ENCODE measurements at regions not wholly inside any gene's neighbourhood (a gene's known extent, or its start where the extent isn't known, plus 50 kb on each side); places are given as distances from the start of the nearest gene placed in this dataset.

GRCh38 chr20:9930142-9930541 is 91.3 kb upstream of the PAK5 start:
- Histone ChIP-seq H3K9me3 (ENCODE audit: control insufficient read depth in 4 of 4, low read length in 3 of 4) (no peaks in the 10 kb centered on the region), H3K27ac (ENCODE audit: low read depth in 1 of 2, low read length in 2 of 2) (no peak overlapping the region), H3K9ac (ENCODE audit: low read depth in 1 of 2, low read length in 2 of 2) (no peak overlapping the region), H3K4me1 (ENCODE audit: control insufficient read depth in 4 of 4, insufficient read depth in 4 of 4, low read length in 3 of 4) (no peaks in the 10 kb centered on the region), H3K4me3 (ENCODE audit: low read depth in 1 of 3, low read length in 3 of 3) (no peak overlapping the region), H3K27me3 (ENCODE audit: control insufficient read depth in 4 of 4, insufficient read depth in 4 of 4, low read length in 3 of 4) (peaks cover 0 to 6% (median 0%) of the 10 kb centered on the region in 4 donors), H3K36me3 (ENCODE audit: control insufficient read depth in 4 of 4, insufficient read depth in 3 of 4, low read depth in 1 of 4, low read length in 3 of 4) (no peaks in the 10 kb centered on the region)
- TF ChIP-seq FOXA2 (IDR thresholded peaks at IDR 0.05) (no peak), HNF4A (conservative IDR thresholded peaks at IDR 0.05) (no peak), RAD21 (IDR thresholded peaks at IDR 0.05) (no peak), CTCF (IDR thresholded peaks at IDR 0.05; ENCODE audit: low read depth, low read length, missing input control) (no peak), HNF4G (IDR thresholded peaks at IDR 0.05) (no peak), ATF3 (IDR thresholded peaks at IDR 0.05) (no peak), TAF1 (conservative IDR thresholded peaks at IDR 0.05) (no peak), ZBTB33 (IDR thresholded peaks at IDR 0.05) (no peak), JUND (IDR thresholded peaks at IDR 0.05) (no peak), REST (IDR thresholded peaks at IDR 0.05) (no peak), SP1 (IDR thresholded peaks at IDR 0.05) (no peak), YY1 (IDR thresholded peaks at IDR 0.05) (no peak), FOXA1 (IDR thresholded peaks at IDR 0.05) (no peak), EGR1 (IDR thresholded peaks at IDR 0.05; ENCODE audit: low read depth in 2 of 2) (no peak), MAX (IDR thresholded peaks at IDR 0.05) (no peak), NR2F2 (IDR thresholded peaks at IDR 0.05) (no peak)
- DNase-seq (ENCODE audit: low spot score): no peak
- 81% methylated on average over 4 of the region's 4 CpGs for WGBS

- no peak overlapping the region for H3K9ac ChIP-seq (ENCODE audit: low read depth in 1 of 2, low read length in 2 of 2)
- WGBS: 86% methylated on average over 1 of the region's 1 CpG
- no peak for TF ChIP-seq JUND (IDR thresholded peaks at IDR 0.05)
- no peak for TF ChIP-seq RXRA (IDR thresholded peaks at IDR 0.05)
- no peak for TF ChIP-seq YY1 (IDR thresholded peaks at IDR 0.05)
- no peak for TF ChIP-seq ATF3 (IDR thresholded peaks at IDR 0.05)
- TF ChIP-seq RAD21 (IDR thresholded peaks at IDR 0.05): no peak
- TF ChIP-seq HNF4G (IDR thresholded peaks at IDR 0.05): no peak
- TF ChIP-seq GABPA (IDR thresholded peaks at IDR 0.05 in 1 of 2, conservative IDR thresholded peaks at IDR 0.05 in 1 of 2): no peak
- no peak for TF ChIP-seq FOXA2 (IDR thresholded peaks at IDR 0.05)
- TF ChIP-seq SP1 (IDR thresholded peaks at IDR 0.05): no peak
- no peak for TF ChIP-seq ZBTB33 (IDR thresholded peaks at IDR 0.05)
- no peak for TF ChIP-seq CTCF (IDR thresholded peaks at IDR 0.05; ENCODE audit: low read depth, low read length, missing input control)
These were observed 90.1 kb upstream of the PAK5 start for GRCh38 chr20:9928955-9929354.

More at GRCh38 chr20:9928955-9929354, 90.1 kb upstream of the PAK5 start:
- DNase-seq (ENCODE audit: low spot score): no peak
- Histone ChIP-seq H3K27ac (ENCODE audit: low read depth in 1 of 2, low read length in 2 of 2) (no peak overlapping the region), H3K27me3 (ENCODE audit: control insufficient read depth in 4 of 4, insufficient read depth in 4 of 4, low read length in 3 of 4) (peaks cover 0 to 6% (median 0%) of the 10 kb centered on the region in 4 donors), H3K4me1 (ENCODE audit: control insufficient read depth in 4 of 4, insufficient read depth in 4 of 4, low read length in 3 of 4) (no peaks in the 10 kb centered on the region), H3K36me3 (ENCODE audit: control insufficient read depth in 4 of 4, insufficient read depth in 3 of 4, low read depth in 1 of 4, low read length in 3 of 4) (no peaks in the 10 kb centered on the region), H3K4me3 (ENCODE audit: low read depth in 1 of 3, low read length in 3 of 3) (no peak overlapping the region), H3K9me3 (ENCODE audit: control insufficient read depth in 4 of 4, low read length in 3 of 4) (no peaks in the 10 kb centered on the region)

Data from liver (tissue), 8 donors.